ENCODE measurements at regions not wholly inside any gene's neighbourhood (a gene's known extent, or its start where the extent isn't known, plus 50 kb on each side); places are given as distances from the start of the nearest gene placed in this dataset.

GRCh38 chr5:115352571-115352970, 56.1 kb upstream of the CCDC112 start:
- Histone ChIP-seq H3K79me2 (ENCODE audit: control insufficient read depth, insufficient read depth, low read length) (no peaks in the 10 kb centered on the region), H3K27ac (ENCODE audit: control insufficient read depth, insufficient read depth) (no peak overlapping the region), H3K4me2 (ENCODE audit: control insufficient read depth, insufficient read depth) (no peak overlapping the region), H3K36me3 (ENCODE audit: control insufficient read depth in 2 of 2, insufficient read depth in 2 of 2, low read length in 1 of 2) (no peaks in the 10 kb centered on the region), H4K20me1 (ENCODE audit: control insufficient read depth, insufficient read depth) (no peaks in the 10 kb centered on the region), H3K4me3 (no peak overlapping the region), H3K9me3 (replicated peaks; ENCODE audit: control insufficient read depth, insufficient read depth, low read length) (no peaks in the 10 kb centered on the region; the same call in 2 of the 3 replicates), H3K27me3 (replicated peaks in 1 of 2; ENCODE audit: control insufficient read depth in 2 of 2, insufficient read depth in 2 of 2, low read length in 1 of 2) (no peaks in the 10 kb centered on the region; a peak in 1 of 4 replicates), H2AFZ (ENCODE audit: control insufficient read depth, low read depth, low read length) (no peak overlapping the region), H3K4me1 (ENCODE audit: control insufficient read depth, insufficient read depth, low read length) (no peaks in the 10 kb centered on the region), H3K9ac (ENCODE audit: control insufficient read depth, insufficient read depth, low read length) (no peak overlapping the region)
- peak; percentile 57 for FAIRE-seq
- ATAC-seq, result no peak
- DNase-seq (ENCODE audit: low read depth, low spot score), result no peak
- WGBS (ENCODE audit: insufficient coverage, insufficient replicate concordance, low lambda C conversion rate, missing lambda C conversion rate), result 57% methylated on average over 2 of the region's 2 CpGs
- in situ Hi-C loops (cut with MboI), result no loop called here
- POLR2A ChIA-PET, result interaction anchor here (0.9 kb wide), 1 partner anchor 101 kb away, joined by 3 read pairs; no protein-coding TSS in a partner anchor
- no TSS peak for BruUV-seq (replicated peaks)
- RAD21 ChIA-PET (ENCODE audit: unreplicated experiment), result interaction anchor here (1.4 kb wide), 1 partner anchor 222 kb away, joined by 4 read pairs; no protein-coding TSS in a partner anchor
- SMC1A ChIA-PET (ENCODE audit: uncharacterized antibody, unreplicated experiment), result interaction anchor here (1.1 kb wide), 1 partner anchor 188 kb away, joined by 3 read pairs; no protein-coding TSS in a partner anchor
- TF ChIP-seq SREBF2 (IDR thresholded peaks at IDR 0.05; ENCODE audit: low read length), result no peak
- TF ChIP-seq CBX5 (IDR thresholded peaks at IDR 0.05; ENCODE audit: low read depth), result no peak
- TF ChIP-seq RBBP5 (conservative IDR thresholded peaks at IDR 0.05), result no peak
- TF ChIP-seq EP300 (IDR thresholded peaks at IDR 0.05; ENCODE audit: borderline replicate concordance in 1 of 2, control insufficient read depth in 1 of 2, low read depth in 2 of 2, low read length in 2 of 2), result no peak
- TF ChIP-seq ASH2L (IDR thresholded peaks at IDR 0.05; ENCODE audit: borderline replicate concordance, low read depth), result no peak
- no peak for TF ChIP-seq ZNF24 (IDR thresholded peaks at IDR 0.05)
- no peak for TF ChIP-seq TBL1XR1 (IDR thresholded peaks at IDR 0.05; ENCODE audit: low read depth, low read length)
- TF ChIP-seq MXI1 (IDR thresholded peaks at IDR 0.05; ENCODE audit: low read depth, low read length), result no peak
- no peak for TF ChIP-seq POLR2AphosphoS5 (IDR thresholded peaks at IDR 0.05; ENCODE audit: low read length)
- TF ChIP-seq E2F8 (IDR thresholded peaks at IDR 0.05; ENCODE audit: low read depth, partially characterized antibody), result no peak
- no peak for TF ChIP-seq PAX8 (IDR thresholded peaks at IDR 0.05)
- no peak for TF ChIP-seq ESRRA (IDR thresholded peaks at IDR 0.05; ENCODE audit: low read length)
- TF ChIP-seq BCL3 (IDR thresholded peaks at IDR 0.05; ENCODE audit: borderline replicate concordance, insufficient read depth, low read depth, low read length, poor library complexity, severe bottlenecking), result no peak
- no peak for TF ChIP-seq EED (IDR thresholded peaks at IDR 0.05; ENCODE audit: low read depth)
- no peak for TF ChIP-seq MLLT1 (IDR thresholded peaks at IDR 0.05)
- TF ChIP-seq RELA (IDR thresholded peaks at IDR 0.05; ENCODE audit: borderline replicate concordance, partially characterized antibody), result no peak
- no peak for TF ChIP-seq BCLAF1 (IDR thresholded peaks at IDR 0.05)
- CTCF ChIA-PET, result interaction anchor here (1.0 kb wide), 1 partner anchor 14 kb away, joined by 4 read pairs; no protein-coding TSS in a partner anchor
- intact Hi-C loops (cut with micrococcal nuclease; ENCODE audit: unreplicated experiment), result no loop called here

Measured in GM12878 (cell line).